H1 (cell line): ENCODE measurements at regions not wholly inside any gene's neighbourhood (a gene's known extent, or its start where the extent isn't known, plus 50 kb on each side); places are given as distances from the start of the nearest gene placed in this dataset.

Source experiments
- CTCF ChIA-PET: fragments of 300-600 bp; sonication (Branson Sonifier 250); formaldehyde crosslinking; loops from one replicate; lab custom pipeline; 2021; ENCODE audit not compliant: partially characterized antibody; lab: Charles Lee
- POLR2A ChIA-PET: fragments of 300-600 bp; sonication (Branson Sonifier 250); formaldehyde crosslinking; loops from one replicate; lab custom pipeline; 2021; ENCODE audit warnings: inconsistent platforms; ENCODE audit not compliant: partially characterized antibody; lab: Charles Lee
- DNase-seq, 2 experiments: peaks; one replicate each; pipeline versions ENCODE4 v3.0.0 to v3.0.0-alpha.2; 2010 to 2022; ENCODE audit warnings: low spot score in 2 of 2, low read depth in 1 of 2, mixed read lengths in 1 of 2
- FAIRE-seq: peaks from 2 replicates; lab custom pipeline; 2011; peaks lifted over from hg19 to GRCh38; lab: Jason Lieb, UNC
- H2AFZ ChIP-seq: 2 replicates; pipeline ENCODE4 v1.8.1; 2012; ENCODE audit warnings: low read length, inconsistent platforms
- H2AK5ac ChIP-seq: 2 replicates; pipeline ENCODE4 v1.6.1; 2013; ENCODE audit warnings: low read depth, low read length
- H2BK120ac ChIP-seq: replicated peaks from 2 replicates; pipeline ENCODE3; 2013; ENCODE audit warnings: low read depth, low read length, inconsistent platforms
- H2BK12ac ChIP-seq: 2 replicates; pipeline ENCODE4 v1.6.1; 2013; ENCODE audit warnings: low read depth, low read length
- H2BK15ac ChIP-seq: 2 replicates; pipeline ENCODE4 v1.6.1; 2013; ENCODE audit warnings: low read length
- H2BK20ac ChIP-seq: 2 replicates; pipeline ENCODE4 v1.6.1; 2013; ENCODE audit warnings: low read length
- H2BK5ac ChIP-seq: 2 replicates; pipeline ENCODE4 v1.6.1; 2013; ENCODE audit warnings: low read depth, low read length
- H3K14ac ChIP-seq: 2 replicates; pipeline ENCODE4 v1.6.1; 2013; ENCODE audit warnings: inconsistent platforms; ENCODE audit not compliant: insufficient read length
- H3K18ac ChIP-seq: 2 replicates; pipeline ENCODE4 v1.6.1; 2013; ENCODE audit warnings: low read length; ENCODE audit errors: extremely low read depth
- H3K23ac ChIP-seq: 2 replicates; pipeline ENCODE4 v1.6.1; 2013; ENCODE audit warnings: inconsistent platforms; ENCODE audit not compliant: insufficient read length
- H3K23me2 ChIP-seq: 2 replicates; pipeline ENCODE4 v1.6.1; 2013; ENCODE audit warnings: low read depth, low read length
- H3K27ac ChIP-seq: 2 replicates; pipeline ENCODE4 v1.6.1; 2011; ENCODE audit warnings: low read depth, low read length, inconsistent platforms
- H3K27me3 ChIP-seq, 4 experiments: replicated peaks in 1 of 4; 1 replicate in 1 of 4; 2 replicates in 3 of 4; pipeline versions ENCODE4 v1.6.1 to v1.8.1; 2011 to 2013; ENCODE audit warnings: low read length in 3 of 4, mild to moderate bottlenecking in 3 of 4, inconsistent platforms in 2 of 4, mixed read lengths in 2 of 4, moderate library complexity in 1 of 4; ENCODE audit not compliant: control insufficient read depth in 3 of 4, insufficient read depth in 3 of 4; ENCODE audit errors: extremely low read depth in 1 of 4
- H3K36me3 ChIP-seq, 4 experiments: 2 replicates each; pipeline versions ENCODE4 v1.6.1 to v1.8.1; 2011 to 2013; ENCODE audit warnings: mild to moderate bottlenecking in 4 of 4, low read length in 3 of 4, moderate library complexity in 2 of 4, control low read depth in 1 of 4, inconsistent platforms in 1 of 4; ENCODE audit not compliant: insufficient read depth in 4 of 4, control insufficient read depth in 2 of 4
- H3K4ac ChIP-seq: replicated peaks from 2 replicates; pipeline ENCODE3; 2013; ENCODE audit warnings: low read length, low read depth, mixed read lengths, inconsistent platforms; ENCODE audit not compliant: insufficient read length
- H3K4me1 ChIP-seq, 4 experiments: replicated peaks in 1 of 4; 1 replicate in 1 of 4; 2 replicates in 3 of 4; pipeline versions ENCODE4 v1.6.1 to v1.8.1; 2011 to 2013; ENCODE audit warnings: low read length in 3 of 4, inconsistent platforms in 2 of 4, mixed read lengths in 1 of 4; ENCODE audit not compliant: insufficient read depth in 4 of 4, control insufficient read depth in 3 of 4
- H3K4me2 ChIP-seq, 2 experiments: 2 replicates each; pipeline versions ENCODE4 v1.6.1 to v1.8.1; 2011 to 2013; ENCODE audit warnings: low read depth in 2 of 2, low read length in 2 of 2, control low read depth in 1 of 2, inconsistent platforms in 1 of 2, mild to moderate bottlenecking in 1 of 2; ENCODE audit not compliant: insufficient read depth in 1 of 2
- H3K4me3 ChIP-seq, 4 experiments: fragments of 200-600, 300-600 bp in 1 of 4; sonication (generic), shearing (Covaris generic), sonication (Bioruptor Twin) in 1 of 4; 2 replicates each; pipeline versions ENCODE4 v1.5.1 to v1.8.1; 2011 to 2016; ENCODE audit warnings: low read length in 4 of 4, low read depth in 3 of 4, control low read depth in 2 of 4, inconsistent platforms in 2 of 4, mild to moderate bottlenecking in 2 of 4, mixed read lengths in 1 of 4, moderate library complexity in 1 of 4; ENCODE audit not compliant: insufficient read depth in 2 of 4; ENCODE audit errors: extremely low read depth in 1 of 4
- H3K56ac ChIP-seq: replicated peaks from 2 replicates; pipeline ENCODE3; 2013; ENCODE audit warnings: low read depth, mild to moderate bottlenecking, mixed read lengths, low read length, inconsistent platforms; ENCODE audit not compliant: insufficient read length
- H3K79me1 ChIP-seq: 2 replicates; pipeline ENCODE4 v1.6.1; 2013; ENCODE audit warnings: low read depth, low read length, control low read depth
- H3K79me2 ChIP-seq, 2 experiments: 2 replicates each; pipeline versions ENCODE4 v1.6.1 to v1.8.1; 2012 to 2013; ENCODE audit warnings: low read length in 2 of 2, mild to moderate bottlenecking in 2 of 2, inconsistent platforms in 1 of 2; ENCODE audit not compliant: insufficient read depth in 2 of 2, control insufficient read depth in 1 of 2
- H3K9ac ChIP-seq, 4 experiments: replicated peaks in 1 of 4; 1 replicate in 1 of 4; 2 replicates in 3 of 4; pipeline versions ENCODE4 v1.6.1 to v1.8.1; 2011 to 2013; ENCODE audit warnings: low read depth in 3 of 4, low read length in 3 of 4, control low read depth in 2 of 4, mild to moderate bottlenecking in 2 of 4, moderate library complexity in 2 of 4, inconsistent platforms in 1 of 4; ENCODE audit errors: extremely low read depth in 1 of 4
- H3K9me3 ChIP-seq, 2 experiments: 2 replicates each; pipeline versions ENCODE4 v1.6.1 to v1.8.1; 2012 to 2013; ENCODE audit warnings: mild to moderate bottlenecking in 2 of 2, moderate library complexity in 2 of 2, control low read depth in 1 of 2, inconsistent platforms in 1 of 2, low read depth in 1 of 2, low read length in 1 of 2, mixed read lengths in 1 of 2; ENCODE audit not compliant: insufficient read depth in 2 of 2
- H4K20me1 ChIP-seq, 2 experiments: replicated peaks in 1 of 2; 2 replicates each; pipeline versions ENCODE3 to v1.8.1; 2011 to 2013; ENCODE audit warnings: inconsistent platforms in 2 of 2, low read length in 2 of 2, mild to moderate bottlenecking in 1 of 2; ENCODE audit not compliant: insufficient read depth in 2 of 2, control insufficient read depth in 1 of 2
- H4K5ac ChIP-seq: 2 replicates; pipeline ENCODE4 v1.6.1; 2013; ENCODE audit warnings: low read length, low read depth, mixed read lengths, inconsistent platforms; ENCODE audit not compliant: insufficient read length
- H4K8ac ChIP-seq: 2 replicates; pipeline ENCODE4 v1.8.0; 2013; ENCODE audit warnings: mild to moderate bottlenecking, moderate library complexity, low read length, inconsistent platforms; ENCODE audit not compliant: insufficient read depth; ENCODE audit errors: extremely low read depth
- H4K91ac ChIP-seq: replicated peaks from 2 replicates; pipeline ENCODE3; 2013; ENCODE audit warnings: low read length, mixed read lengths, inconsistent platforms; ENCODE audit not compliant: insufficient read length
- EZH2 ChIP-seq: fragments of 200-600 bp; sonication (generic); IDR thresholded peaks from 2 replicates; pipeline ENCODE4 v1.7.1; 2012; ENCODE audit warnings: low read depth, mild to moderate bottlenecking, moderate library complexity, low read length, inconsistent platforms; ENCODE audit not compliant: severe bottlenecking
- JUN ChIP-seq: IDR thresholded peaks from 2 replicates; pipeline ENCODE4 v1.6.1; 2011; ENCODE audit warnings: low read depth, mild to moderate bottlenecking, improper control_type of control experiment, low read length
- POLR2A ChIP-seq, 2 experiments: IDR thresholded peaks; 1 replicate in 1 of 2; 2 replicates in 1 of 2; pipeline ENCODE4 v1.6.1; 2011; ENCODE audit warnings: low read depth in 2 of 2, low read length in 2 of 2, mild to moderate bottlenecking in 2 of 2; ENCODE audit errors: control extremely low read depth in 1 of 2
- SUZ12 ChIP-seq: fragments of 200-600 bp; sonication (generic); IDR thresholded peaks from 2 replicates; pipeline ENCODE4 v1.6.1; 2012; ENCODE audit warnings: mild to moderate bottlenecking, inconsistent platforms, low read length, moderate library complexity, mixed read lengths
- WGBS, 2 experiments: shearing (Covaris generic) in 1 of 2; methylation state at CpG; one replicate each; pipeline versions ENCODE4 v1.1.6 to v1.1.7; 2013 to 2015; ENCODE audit warnings: low lambda C conversion rate in 2 of 2, mixed read lengths in 2 of 2, inconsistent platforms in 1 of 2, low coverage in 1 of 2, missing lambda C conversion rate in 1 of 2; ENCODE audit not compliant: insufficient replicate concordance in 2 of 2, insufficient coverage in 1 of 2, insufficient read length in 1 of 2; ENCODE audit errors: extremely low coverage in 1 of 2, missing lambda C conversion rate in 1 of 2; 5-methylcytosine and 5-hydroxymethylcytosine counted together

GRCh38 chrX:7514871-7515599 is 327.9 kb upstream of the VCX start:
- Histone ChIP-seq H2BK15ac (no peak overlapping the region), H2BK120ac (no peak overlapping the region), H3K4me2 (no peak overlapping the region), H3K4me1 (no peaks in the 10 kb centered on the region), H3K18ac (no peak overlapping the region), H3K27ac (no peak overlapping the region), H2BK20ac (no peak overlapping the region), H4K5ac (no peak overlapping the region), H4K8ac (no peak overlapping the region), H3K23me2 (no peaks in the 10 kb centered on the region), H3K4me3 (no peak overlapping the region), H3K4ac (no peak overlapping the region), H3K23ac (no peak overlapping the region), H3K9me3 (no peaks in the 10 kb centered on the region), H3K79me1 (no peaks in the 10 kb centered on the region), H3K56ac (no peak overlapping the region), H2BK12ac (no peak overlapping the region), H2AFZ (no peak overlapping the region), H3K9ac (no peak overlapping the region), H4K20me1 (no peaks in the 10 kb centered on the region), H3K14ac (no peak overlapping the region), H3K79me2 (no peaks in the 10 kb centered on the region), H4K91ac (no peak overlapping the region), H3K36me3 (no peaks in the 10 kb centered on the region), H2BK5ac (no peak overlapping the region), H2AK5ac (no peak overlapping the region), H3K27me3 (no peaks in the 10 kb centered on the region)
- DNase-seq (no peak), FAIRE-seq (no peak)
- 76% methylated on average over 7 of the region's 7 CpGs; no CpG with 5 or more reads in 1 of the 2 experiments for WGBS, 2 experiments
- POLR2A ChIA-PET: no interaction called here
- CTCF ChIA-PET: no interaction called here
- TF ChIP-seq SUZ12: no peak
- TF ChIP-seq EZH2: no peak
- TF ChIP-seq POLR2A (IDR thresholded peaks at IDR 0.05; ENCODE audit: control extremely low read depth in 1 of 2, low read depth in 2 of 2, low read length in 2 of 2): no peak
- no peak for TF ChIP-seq JUN
